ENCODE measurements at regions not wholly inside any gene's neighbourhood (a gene's known extent, or its start where the extent isn't known, plus 50 kb on each side); places are given as distances from the start of the nearest gene placed in this dataset.

- TF ChIP-seq POLR2A (IDR thresholded peaks at IDR 0.05) (no peak), CTCF (IDR thresholded peaks at IDR 0.05) (no peak)
Measured at GRCh38 chr4:125649452-125649851, 334.7 kb downstream of the FAT4 start.

Data from Peyer's patch (tissue), 4 donors.